GM23338 (cell line): ENCODE measurements at regions not wholly inside any gene's neighbourhood (a gene's known extent, or its start where the extent isn't known, plus 50 kb on each side); places are given as distances from the start of the nearest gene placed in this dataset.

ENCODE experiments used
- ATAC-seq: fragments of 200-7000 bp; cut with Tn5 transposase; 3 replicates; pipeline ENCODE4 v1.9.1; 2020
- DNase-seq: peaks from one replicate; pipeline ENCODE4 v3.0.0-alpha.2; 2015; ENCODE audit warnings: low spot score
- H2AFZ ChIP-seq: fragments of 200-600 bp; sonication (generic); 2 replicates; pipeline ENCODE4 v1.8.0; 2016; ENCODE audit warnings: antibody characterized with exemption, mild to moderate bottlenecking, moderate library complexity
- H3F3A ChIP-seq: fragments of 200-600 bp; sonication (generic); replicated peaks from 2 replicates; pipeline ENCODE4 v1.8.0; 2017; ENCODE audit warnings: antibody characterized with exemption, mixed run types, low read depth
- H3K27ac ChIP-seq: fragments of 200-600 bp; sonication (generic); 2 replicates; pipeline ENCODE4 v1.6.1; 2016; ENCODE audit warnings: low read depth
- H3K27me3 ChIP-seq: fragments of 200-600 bp; sonication (generic); 2 replicates; pipeline ENCODE4 v1.8.0; 2016; ENCODE audit warnings: mild to moderate bottlenecking, mixed run types, moderate library complexity; ENCODE audit not compliant: insufficient read depth
- H3K36me3 ChIP-seq: fragments of 200-600 bp; sonication (generic); 2 replicates; pipeline ENCODE4 v1.8.0; 2016; ENCODE audit warnings: mild to moderate bottlenecking; ENCODE audit not compliant: insufficient read depth
- H3K4me1 ChIP-seq: fragments of 200-600 bp; sonication (generic); 2 replicates; pipeline ENCODE4 v1.8.0; 2016; ENCODE audit warnings: mild to moderate bottlenecking, moderate library complexity; ENCODE audit not compliant: insufficient read depth
- H3K4me2 ChIP-seq: fragments of 200-600 bp; sonication (generic); 2 replicates; pipeline ENCODE4 v1.7.1; 2017; ENCODE audit warnings: mixed run types
- H3K4me3 ChIP-seq: fragments of 200-600 bp; sonication (generic); 2 replicates; pipeline ENCODE4 v1.6.1; 2016; ENCODE audit warnings: mixed run types
- H3K79me2 ChIP-seq: fragments of 200-600 bp; sonication (generic); replicated peaks from 2 replicates; pipeline ENCODE4 v1.8.0; 2017; ENCODE audit warnings: mild to moderate bottlenecking; ENCODE audit not compliant: insufficient read depth
- H3K9me2 ChIP-seq: fragments of 200-600 bp; sonication (generic); 2 replicates; pipeline ENCODE4 v1.8.0; 2017; ENCODE audit not compliant: insufficient read depth
- H4K20me1 ChIP-seq: fragments of 200-600 bp; sonication (generic); replicated peaks from 2 replicates; pipeline ENCODE4 v1.8.0; 2017; ENCODE audit warnings: mild to moderate bottlenecking; ENCODE audit not compliant: insufficient read depth
- H3K27ac Mint-ChIP-seq: 2 replicates; pipeline ENCODE4 v1.8.0; 2020; ENCODE audit warnings: inconsistent platforms, mild to moderate bottlenecking, moderate library complexity, mixed read lengths
- H3K27me3 Mint-ChIP-seq: 3 replicates; pipeline ENCODE4 v1.8.0; 2022; ENCODE audit warnings: low read depth, mild to moderate bottlenecking, moderate library complexity, mixed read lengths, inconsistent platforms; ENCODE audit not compliant: insufficient read depth, poor library complexity
- H3K36me3 Mint-ChIP-seq: 3 replicates; pipeline ENCODE4 v1.8.0; 2021; ENCODE audit warnings: low read depth, mild to moderate bottlenecking, inconsistent platforms, moderate library complexity, mixed read lengths
- H3K4me1 Mint-ChIP-seq: 3 replicates; pipeline ENCODE4 v1.8.0; 2020; ENCODE audit warnings: mild to moderate bottlenecking, inconsistent platforms, mixed read lengths
- H3K4me3 Mint-ChIP-seq: 3 replicates; pipeline ENCODE4 v1.8.0; 2021; ENCODE audit warnings: moderate library complexity, mild to moderate bottlenecking, inconsistent platforms, mixed read lengths
- H3K9me3 Mint-ChIP-seq: 3 replicates; pipeline ENCODE4 v1.8.0; 2020; ENCODE audit warnings: moderate library complexity, mild to moderate bottlenecking, inconsistent platforms, mixed read lengths
- CTCF ChIP-seq, 2 experiments: fragments of 200-600 bp in 1 of 2; sonication (generic) in 1 of 2; conservative IDR thresholded peaks; 2 replicates each; pipeline versions ENCODE4 v1.5.1 to v1.6.1; 2016 to 2017; ENCODE audit warnings: antibody characterized with exemption in 2 of 2, low read depth in 2 of 2, mild to moderate bottlenecking in 2 of 2, moderate library complexity in 1 of 2
- ETS1 ChIP-seq: IDR thresholded peaks from 2 replicates; pipeline ENCODE4 v1.6.1; 2016; ENCODE audit warnings: antibody characterized with exemption
- EZH2phosphoT487 ChIP-seq: fragments of 200-600 bp; sonication (generic); IDR thresholded peaks from one replicate; pipeline ENCODE4 v1.8.1; 2018; ENCODE audit warnings: antibody characterized with exemption; ENCODE audit not compliant: unreplicated experiment
- POLR2AphosphoS5 ChIP-seq: IDR thresholded peaks from 2 replicates; pipeline ENCODE4 v1.6.1; 2016; ENCODE audit warnings: antibody characterized with exemption, low read depth
- REST ChIP-seq: IDR thresholded peaks from one replicate; pipeline ENCODE4 v1.6.1; 2018; ENCODE audit warnings: antibody characterized with exemption; ENCODE audit not compliant: unreplicated experiment
- STAT1 ChIP-seq: IDR thresholded peaks from one replicate; pipeline ENCODE4 v1.6.1; 2016; ENCODE audit warnings: antibody characterized with exemption; ENCODE audit not compliant: unreplicated experiment
- ZNF462 ChIP-seq: fragments of 250-450 bp; sonication (Bioruptor Pico); IDR thresholded peaks from 2 replicates; pipeline ENCODE4 v1.5.0; 2020; ENCODE audit warnings: mild to moderate bottlenecking, moderate library complexity

GRCh38 chrX:136975684-136976470, 57.9 kb downstream of the GPR101 start:
- ATAC-seq: no peak
- peaks cover 5% of the 10 kb centered on the region; the same call in 2 of the 3 replicates for H3K9me3 Mint-ChIP-seq
- Histone ChIP-seq H3K4me1 (no peaks in the 10 kb centered on the region), H3K9me2 (no peaks in the 10 kb centered on the region), H4K20me1 (no peaks in the 10 kb centered on the region), H3F3A (no peaks in the 10 kb centered on the region), H2AFZ (no peak overlapping the region), H3K79me2 (no peaks in the 10 kb centered on the region), H3K27ac (peak overlapping the region; percentile 45; the same call in 1 of the 2 replicates), H3K4me3 (no peak overlapping the region), H3K4me2 (peak overlapping the region; percentile 38; the same call in 1 of the 2 replicates), H3K36me3 (no peaks in the 10 kb centered on the region), H3K27me3 (no peaks in the 10 kb centered on the region)
- no peak for DNase-seq
- peaks cover 4% of the 10 kb centered on the region; the same call in 1 of the 3 replicates for H3K4me1 Mint-ChIP-seq
- peaks cover 6% of the 10 kb centered on the region; the same call in 2 of the 3 replicates for H3K36me3 Mint-ChIP-seq
- H3K27ac Mint-ChIP-seq: no peak overlapping the region
- peaks cover 1% of the 10 kb centered on the region for H3K27me3 Mint-ChIP-seq
- no peak for TF ChIP-seq EZH2phosphoT487
- TF ChIP-seq ZNF462 (CRISPR knock-in tag): no peak
- TF ChIP-seq ETS1: no peak
- no peak for TF ChIP-seq REST
- TF ChIP-seq CTCF (conservative IDR thresholded peaks at IDR 0.05; ENCODE audit: low read depth in 2 of 2): no peak
- no peak for TF ChIP-seq STAT1
- TF ChIP-seq POLR2AphosphoS5: no peak
- H3K4me3 Mint-ChIP-seq: no peak overlapping the region
